ENCODE measurements at regions not wholly inside any gene's neighbourhood (a gene's known extent, or its start where the extent isn't known, plus 50 kb on each side); places are given as distances from the start of the nearest gene placed in this dataset.
"Not testable (repeated sequence)": the region's sequence is repeated elsewhere in the genome, so short reads cannot be mapped to it uniquely, and the experiment has no call there.

DNA sequence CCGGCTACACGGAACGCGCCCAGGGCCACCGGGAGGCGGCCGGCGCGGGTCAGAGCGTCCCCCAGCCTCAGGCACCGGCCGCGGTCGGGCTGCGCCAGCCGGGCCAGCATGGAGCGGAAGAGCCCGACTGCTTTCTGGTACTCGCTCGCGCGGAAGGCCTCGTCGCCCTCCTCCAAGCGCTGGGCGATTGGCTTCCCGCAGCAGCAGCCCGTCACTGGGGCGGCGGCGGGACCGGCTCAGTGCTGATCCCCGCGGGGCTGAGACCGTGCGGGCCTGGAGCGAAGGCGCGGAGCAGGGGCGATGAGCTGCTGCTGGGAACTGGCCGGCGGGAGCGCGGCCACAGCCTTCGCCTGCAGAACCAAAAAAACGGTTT, 92.8 kb downstream of the POTEC start:
- not testable (repeated sequence) for TF ChIP-seq EZH2 (IDR thresholded peaks at IDR 0.05; ENCODE audit: borderline replicate concordance, control insufficient read depth, low read depth, low read length); GABPA (IDR thresholded peaks at IDR 0.05; ENCODE audit: low read depth); NBN (IDR thresholded peaks at IDR 0.05)
- TF ChIP-seq, protein P1, sequence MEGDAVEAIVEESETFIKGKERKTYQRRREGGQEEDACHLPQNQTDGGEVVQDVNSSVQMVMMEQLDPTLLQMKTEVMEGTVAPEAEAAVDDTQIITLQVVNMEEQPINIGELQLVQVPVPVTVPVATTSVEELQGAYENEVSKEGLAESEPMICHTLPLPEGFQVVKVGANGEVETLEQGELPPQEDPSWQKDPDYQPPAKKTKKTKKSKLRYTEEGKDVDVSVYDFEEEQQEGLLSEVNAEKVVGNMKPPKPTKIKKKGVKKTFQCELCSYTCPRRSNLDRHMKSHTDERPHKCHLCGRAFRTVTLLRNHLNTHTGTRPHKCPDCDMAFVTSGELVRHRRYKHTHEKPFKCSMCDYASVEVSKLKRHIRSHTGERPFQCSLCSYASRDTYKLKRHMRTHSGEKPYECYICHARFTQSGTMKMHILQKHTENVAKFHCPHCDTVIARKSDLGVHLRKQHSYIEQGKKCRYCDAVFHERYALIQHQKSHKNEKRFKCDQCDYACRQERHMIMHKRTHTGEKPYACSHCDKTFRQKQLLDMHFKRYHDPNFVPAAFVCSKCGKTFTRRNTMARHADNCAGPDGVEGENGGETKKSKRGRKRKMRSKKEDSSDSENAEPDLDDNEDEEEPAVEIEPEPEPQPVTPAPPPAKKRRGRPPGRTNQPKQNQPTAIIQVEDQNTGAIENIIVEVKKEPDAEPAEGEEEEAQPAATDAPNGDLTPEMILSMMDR (IDR thresholded peaks at IDR 0.05 in 2 of 3, conservative IDR thresholded peaks at IDR 0.05 in 1 of 3; ENCODE audit: control insufficient read depth in 2 of 3, extremely low read depth in 1 of 3, insufficient read depth in 1 of 3, low read depth in 3 of 3, low read length in 3 of 3), result not testable (repeated sequence)
